HG02763 (cell line): ENCODE measurements at regions not wholly inside any gene's neighbourhood (a gene's known extent, or its start where the extent isn't known, plus 50 kb on each side); places are given as distances from the start of the nearest gene placed in this dataset.
"Not testable (repeated sequence)": the region's sequence is repeated elsewhere in the genome, so short reads cannot be mapped to it uniquely, and the experiment has no call there.

Experiments used
- ATAC-seq: cut with Tn5 transposase; IDR thresholded peaks from one replicate; pipeline ENCODE4 v1.9.1; 2021; ENCODE audit warnings: mild to moderate bottlenecking, moderate library complexity; ENCODE audit not compliant: unreplicated experiment

DNA sequence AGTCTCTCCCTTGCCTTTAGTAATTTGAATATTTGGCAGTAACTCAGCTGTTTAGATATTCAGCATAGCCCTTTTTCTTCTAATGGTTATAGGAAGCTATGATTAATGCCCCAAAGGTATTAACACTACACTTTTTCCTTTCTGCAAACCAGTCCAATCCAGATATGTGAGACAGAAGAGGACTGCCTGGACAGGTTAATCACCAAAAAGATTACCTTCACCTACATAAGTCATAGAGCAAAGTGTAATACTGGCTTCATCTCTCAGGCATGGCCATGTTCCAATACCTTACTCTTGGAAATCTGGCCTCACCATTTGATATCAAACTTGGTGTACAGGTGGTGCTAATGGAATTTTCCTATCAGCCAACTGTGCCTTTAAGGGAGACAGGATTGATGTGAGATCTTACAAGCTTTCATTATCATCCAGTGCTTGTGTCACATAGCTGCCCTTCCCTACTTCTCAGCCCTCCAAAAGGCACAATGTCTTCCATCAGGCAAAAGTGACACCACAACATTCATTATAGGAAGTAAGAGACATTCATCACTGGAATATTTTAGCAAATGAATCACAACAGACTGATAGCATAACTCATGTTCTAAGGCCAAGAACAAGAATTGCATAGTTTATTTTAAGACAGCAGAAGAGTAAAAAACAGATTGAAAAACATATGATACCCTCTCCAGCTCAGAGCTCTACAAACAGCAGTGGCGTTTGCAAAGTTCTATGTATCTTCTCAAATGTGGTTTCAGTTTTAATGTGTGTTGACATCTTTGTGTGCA lies 91.2 kb upstream of the PAM start:
- ATAC-seq = no peak

GRCh38 chr5:102664616-102665335 lies 90.3 kb upstream of the PAM start:
- no peak for ATAC-seq

DNA sequence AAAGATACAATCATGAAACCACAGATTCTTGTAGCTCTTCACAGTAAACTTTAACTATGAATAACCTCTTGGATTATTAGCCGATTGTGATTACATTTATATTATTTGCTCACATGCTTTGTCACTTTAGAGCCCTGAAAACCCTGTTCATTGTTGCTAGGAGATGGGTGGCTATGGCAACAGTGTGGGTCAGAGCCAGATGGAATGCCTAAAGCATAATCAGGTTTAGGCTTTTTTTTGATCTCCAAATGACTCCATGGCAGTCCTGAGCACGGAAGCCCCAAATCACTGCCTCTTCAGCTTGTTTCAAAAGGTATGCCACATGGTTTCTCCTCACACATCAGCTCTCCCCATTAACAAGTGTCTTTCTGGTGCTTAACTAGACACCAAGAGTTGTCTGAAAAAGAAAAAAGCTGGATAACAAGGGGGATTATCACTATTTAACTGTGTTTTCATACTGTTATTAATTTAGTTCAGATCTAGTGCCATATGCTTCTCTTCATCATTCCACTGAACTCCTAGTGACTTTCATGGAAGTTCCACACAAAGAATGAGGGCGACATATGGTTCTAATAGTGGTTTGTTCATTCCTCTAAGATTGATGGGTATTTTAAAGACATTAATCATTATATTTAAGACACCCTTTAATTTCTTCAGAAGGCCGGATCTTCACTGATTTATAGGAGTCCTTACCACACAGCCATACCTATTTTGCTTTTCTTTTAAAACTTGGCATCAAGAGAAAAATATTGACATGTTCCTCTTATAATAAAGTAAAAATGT lies 88.8 kb upstream of the PAM start:
- no peak for ATAC-seq

- no peak for ATAC-seq
These were observed 86.7 kb upstream of the PAM start for GRCh38 chr5:102668220-102668932.

- ATAC-seq = no peak
These were observed 84.8 kb upstream of the PAM start for GRCh38 chr5:102670224-102670836.

DNA sequence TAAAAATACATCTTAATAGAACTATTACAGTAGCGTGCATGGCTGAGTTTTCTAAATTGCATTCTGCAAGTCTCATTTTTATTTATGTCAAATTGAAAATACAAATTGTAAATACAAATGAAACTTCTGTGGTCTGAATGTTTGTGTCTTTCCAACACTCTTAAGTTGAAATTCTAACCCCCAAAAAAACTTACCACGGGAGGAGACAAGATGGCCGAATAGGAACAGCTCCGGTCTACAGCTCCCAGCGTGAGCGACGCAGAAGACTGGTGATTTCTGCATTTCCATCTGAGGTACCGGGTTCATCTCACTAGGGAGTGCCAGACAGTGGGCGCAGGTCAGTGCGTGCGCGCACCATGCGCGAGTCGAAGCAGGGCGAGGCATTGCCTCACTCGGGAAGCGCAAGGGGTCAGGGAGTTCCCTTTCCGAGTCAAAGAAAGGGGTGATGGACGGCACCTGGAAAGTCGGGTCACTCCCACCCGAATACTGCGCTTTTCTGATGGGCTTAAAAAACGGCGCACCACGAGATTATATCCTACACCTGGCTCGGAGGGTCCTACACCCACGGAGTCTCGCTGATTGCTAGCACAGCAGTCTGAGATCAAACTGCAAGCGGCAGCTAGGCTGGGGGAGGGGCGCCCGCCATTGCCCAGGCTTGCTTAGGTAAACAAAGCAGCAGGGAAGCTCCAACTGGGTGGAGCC lies 83.9 kb upstream of the PAM start:
- ATAC-seq = not testable (repeated sequence)

- ATAC-seq = no peak
These were observed 76.6 kb upstream of the PAM start for GRCh38 chr5:102678267-102679058.

GRCh38 chr5:102681403-102681983 lies 73.6 kb upstream of the PAM start:
- peak; percentile 83 for ATAC-seq

DNA sequence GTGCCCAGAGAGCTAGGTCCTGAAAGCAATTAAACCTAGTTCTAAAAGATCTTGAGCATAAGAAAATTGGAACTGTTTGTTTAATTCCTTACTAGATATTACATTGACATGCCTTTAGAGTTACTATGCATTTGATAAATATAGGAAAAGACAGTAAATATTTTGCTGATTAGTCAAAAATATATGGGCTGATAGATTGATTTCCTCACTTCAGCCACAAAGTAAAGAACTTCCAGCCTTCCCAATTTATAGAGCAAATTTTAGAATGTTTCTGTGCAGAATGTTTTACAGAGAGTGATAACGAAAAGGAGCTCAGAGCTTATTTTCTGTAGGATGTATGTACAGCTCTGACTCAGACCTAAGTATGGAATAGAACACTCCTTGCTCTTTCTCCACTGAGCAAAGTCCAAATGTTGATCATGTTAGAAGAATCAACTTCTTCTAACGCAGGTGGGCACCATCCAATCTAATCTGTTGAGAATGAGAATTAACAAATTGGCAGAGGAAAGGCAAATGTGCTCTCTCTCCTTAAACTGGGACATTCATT lies 72.9 kb upstream of the PAM start:
- ATAC-seq = no peak

DNA sequence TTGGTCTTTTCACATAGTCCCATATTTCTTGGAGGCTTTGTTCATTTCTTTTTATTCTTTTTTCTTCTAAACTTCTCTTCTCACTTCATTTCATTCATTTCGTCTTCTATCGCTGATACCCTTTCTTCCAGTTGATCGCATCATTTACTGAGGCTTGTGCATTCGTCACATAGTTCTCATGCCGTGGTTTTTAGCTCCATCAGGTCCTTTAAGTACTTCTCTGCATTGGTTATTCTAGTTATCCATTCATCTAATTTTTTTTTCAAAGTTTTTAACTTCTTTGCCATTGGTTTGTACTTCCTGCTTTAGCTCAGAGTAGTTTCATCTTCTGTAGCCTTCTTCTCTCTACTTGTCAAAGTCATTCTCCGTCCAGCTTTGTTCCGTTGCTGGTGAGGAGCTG lies 67.0 kb upstream of the PAM start:
- not testable (repeated sequence) for ATAC-seq

- not testable (repeated sequence) for ATAC-seq
These were observed 66.3 kb upstream of the PAM start for GRCh38 chr5:102688581-102689342.

GRCh38 chr5:102690910-102691309 lies 64.2 kb upstream of the PAM start:
- no peak for ATAC-seq

- no peak for ATAC-seq
These were observed 63.7 kb upstream of the PAM start for GRCh38 chr5:102691434-102691833.

- no peak for ATAC-seq
These were observed 54.8 kb upstream of the PAM start for GRCh38 chr5:102700120-102700831.

GRCh38 chr5:102700916-102701315 lies 54.2 kb upstream of the PAM start:
- ATAC-seq = no peak

- ATAC-seq = no peak
These were observed 53.4 kb upstream of the PAM start for GRCh38 chr5:102701748-102702147.
